NB4 (cell line): ENCODE measurements at regions not wholly inside any gene's neighbourhood (a gene's known extent, or its start where the extent isn't known, plus 50 kb on each side); places are given as distances from the start of the nearest gene placed in this dataset.

Experiments used
- POLR2A ChIP-seq: IDR thresholded peaks from 2 replicates; pipeline ENCODE4 v1.6.1; 2011; ENCODE audit warnings: mild to moderate bottlenecking; ENCODE audit not compliant: insufficient read length; ENCODE audit errors: extremely low read depth
- TF ChIP-seq, protein P1 (sequence below): IDR thresholded peaks from one replicate; pipeline ENCODE4 v1.5.1; 2012; ENCODE audit warnings: low read depth, low read length

DNA sequence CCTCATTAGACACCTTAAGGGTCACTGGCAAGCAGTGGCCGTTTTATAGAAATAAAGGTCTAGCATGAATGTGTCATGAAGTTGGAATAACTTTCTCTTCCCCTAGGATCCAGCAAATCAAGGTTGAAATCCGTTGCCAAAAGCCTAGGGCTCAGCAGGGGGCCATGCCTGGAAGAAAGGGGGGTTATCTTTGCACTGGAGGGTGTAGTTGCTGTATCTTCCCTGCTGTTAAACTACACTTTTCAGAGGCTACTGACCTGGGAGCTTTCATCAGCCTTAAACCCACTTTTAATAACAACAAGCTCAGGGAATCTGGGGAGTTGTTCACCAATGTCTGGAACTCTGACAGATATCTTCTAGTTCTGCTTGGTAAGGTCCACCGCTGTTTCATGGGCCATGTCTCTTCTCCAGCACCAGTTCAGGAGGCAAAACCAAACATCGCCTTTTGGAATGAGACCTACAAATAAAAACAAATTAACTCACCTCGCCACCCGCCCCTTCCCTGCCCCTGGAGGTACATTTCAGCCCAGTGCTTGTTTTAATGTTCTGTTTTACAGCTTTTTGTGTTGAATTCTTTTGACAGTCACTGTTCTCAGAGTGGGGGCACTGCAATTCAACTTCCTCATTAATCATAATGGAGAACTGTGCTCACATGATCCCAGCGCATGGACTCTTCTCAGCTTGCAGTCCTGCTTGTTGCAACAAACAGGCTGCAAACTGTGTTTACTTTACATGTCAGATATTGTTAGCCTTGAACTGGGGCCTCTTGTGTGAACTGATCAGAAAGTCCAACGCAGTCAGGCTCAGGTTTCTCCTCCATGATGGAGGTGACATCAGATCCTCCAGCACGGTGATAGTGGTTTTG, 508.7 kb downstream of the KCNJ2 start:
- TF ChIP-seq POLR2A = no peak
- TF ChIP-seq, protein P1, sequence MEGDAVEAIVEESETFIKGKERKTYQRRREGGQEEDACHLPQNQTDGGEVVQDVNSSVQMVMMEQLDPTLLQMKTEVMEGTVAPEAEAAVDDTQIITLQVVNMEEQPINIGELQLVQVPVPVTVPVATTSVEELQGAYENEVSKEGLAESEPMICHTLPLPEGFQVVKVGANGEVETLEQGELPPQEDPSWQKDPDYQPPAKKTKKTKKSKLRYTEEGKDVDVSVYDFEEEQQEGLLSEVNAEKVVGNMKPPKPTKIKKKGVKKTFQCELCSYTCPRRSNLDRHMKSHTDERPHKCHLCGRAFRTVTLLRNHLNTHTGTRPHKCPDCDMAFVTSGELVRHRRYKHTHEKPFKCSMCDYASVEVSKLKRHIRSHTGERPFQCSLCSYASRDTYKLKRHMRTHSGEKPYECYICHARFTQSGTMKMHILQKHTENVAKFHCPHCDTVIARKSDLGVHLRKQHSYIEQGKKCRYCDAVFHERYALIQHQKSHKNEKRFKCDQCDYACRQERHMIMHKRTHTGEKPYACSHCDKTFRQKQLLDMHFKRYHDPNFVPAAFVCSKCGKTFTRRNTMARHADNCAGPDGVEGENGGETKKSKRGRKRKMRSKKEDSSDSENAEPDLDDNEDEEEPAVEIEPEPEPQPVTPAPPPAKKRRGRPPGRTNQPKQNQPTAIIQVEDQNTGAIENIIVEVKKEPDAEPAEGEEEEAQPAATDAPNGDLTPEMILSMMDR = no peak
